ENCODE measurements at regions not wholly inside any gene's neighbourhood (a gene's known extent, or its start where the extent isn't known, plus 50 kb on each side); places are given as distances from the start of the nearest gene placed in this dataset.
"Not testable (repeated sequence)": the region's sequence is repeated elsewhere in the genome, so short reads cannot be mapped to it uniquely, and the experiment has no call there.

- not testable (repeated sequence) for TF ChIP-seq EZH2 (IDR thresholded peaks at IDR 0.05; ENCODE audit: insufficient read depth, poor library complexity, severe bottlenecking); EZH2phosphoT487 (IDR thresholded peaks at IDR 0.05; ENCODE audit: insufficient read depth, low read depth)
These were observed 600.6 kb downstream of the BCOR start for GRCh38 chrX:39497117-39497516.
